NCI-H2171 (cell line): ENCODE measurements at regions not wholly inside any gene's neighbourhood (a gene's known extent, or its start where the extent isn't known, plus 50 kb on each side); places are given as distances from the start of the nearest gene placed in this dataset.

Experiments used
- DNase-seq: peaks from one replicate; lab custom pipeline; 2025; lab: John Stamatoyannopoulos, UW

DNA sequence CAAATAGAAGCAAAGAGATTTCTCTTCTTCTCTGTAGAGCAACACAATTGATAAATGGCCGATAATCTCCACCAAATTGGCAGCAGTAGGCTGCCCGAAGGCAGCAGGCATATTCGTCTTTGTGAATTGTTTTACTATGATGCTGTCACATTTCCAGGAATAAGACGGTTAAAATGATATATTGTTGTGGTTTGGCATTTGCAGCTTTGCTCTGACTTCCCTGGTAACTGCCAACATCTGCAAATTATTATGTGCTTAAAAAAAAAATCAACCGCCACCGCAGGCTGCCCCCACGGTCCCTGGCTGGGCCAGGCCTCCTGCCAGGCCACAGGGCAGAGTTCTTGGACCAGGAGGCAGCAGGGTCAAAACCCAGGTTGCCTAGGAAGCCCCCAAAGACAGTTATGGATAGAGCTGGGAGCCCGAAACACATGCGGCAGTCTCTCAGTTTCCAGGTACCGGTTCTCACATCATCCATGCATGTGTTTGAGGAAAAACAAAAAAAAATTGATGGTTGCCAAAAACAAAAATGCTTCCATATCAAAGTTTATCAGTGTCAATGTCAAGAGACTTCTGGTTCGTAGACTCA is 179.3 kb downstream of the ETS2 start:
- no peak for DNase-seq

DNA sequence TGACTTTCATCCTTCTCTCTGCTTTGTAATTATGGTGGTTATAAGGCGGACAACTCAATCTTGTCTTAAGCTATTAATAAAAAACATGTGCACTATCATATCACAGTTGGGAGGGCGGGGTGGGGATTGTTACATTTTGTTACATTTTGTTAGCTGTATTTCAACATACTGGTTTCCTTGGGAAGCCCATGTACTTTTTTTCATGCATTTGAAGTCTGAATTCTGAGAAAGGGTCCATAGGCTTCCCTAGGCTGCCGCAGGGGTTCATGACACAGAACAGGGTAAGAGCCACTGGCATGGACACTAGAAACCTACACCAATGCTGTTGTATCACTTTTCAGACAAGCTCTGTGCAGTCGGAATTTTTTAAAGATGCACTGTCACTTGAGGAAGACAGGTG is 178.8 kb downstream of the ETS2 start:
- no peak for DNase-seq

DNA sequence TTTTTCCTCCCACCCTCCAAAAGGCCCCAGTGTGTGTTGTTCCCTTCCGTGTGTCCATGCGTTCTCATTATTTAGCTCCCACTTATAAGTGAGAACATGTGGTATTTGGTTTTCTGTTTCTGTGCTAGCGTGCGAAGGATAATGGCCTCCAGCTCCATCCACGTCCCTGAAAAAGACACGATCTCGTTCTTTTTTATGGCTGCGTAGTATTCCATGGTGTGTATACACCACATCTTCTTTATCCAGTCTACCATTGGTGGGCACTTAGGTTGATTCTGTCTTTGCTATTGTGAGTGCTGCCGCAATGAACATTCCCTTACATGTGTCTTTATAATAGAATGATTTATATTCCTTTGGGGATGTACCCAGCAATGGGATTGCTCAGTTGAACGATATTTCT is 177.8 kb downstream of the ETS2 start:
- no peak for DNase-seq

DNA sequence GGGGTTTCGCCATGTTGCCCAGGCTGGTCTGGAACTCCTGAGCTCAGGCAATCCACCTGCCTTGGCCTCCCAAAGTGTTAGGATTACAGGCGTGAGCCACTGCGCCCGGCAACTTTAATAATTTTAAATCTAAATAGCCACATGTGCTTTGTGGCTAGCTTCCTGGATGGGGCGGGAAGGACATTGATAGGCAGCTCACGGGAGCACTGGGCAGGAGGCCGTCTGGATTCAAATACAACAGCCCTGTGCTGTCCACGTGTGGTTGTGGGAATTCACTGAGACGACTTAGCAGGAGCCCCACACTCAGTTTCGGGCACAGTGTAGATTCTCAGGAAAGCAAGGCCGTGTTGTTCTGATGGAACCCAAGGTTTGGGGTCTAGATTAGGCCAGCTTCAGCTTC is 177.1 kb downstream of the ETS2 start:
- DNase-seq, result no peak

DNA sequence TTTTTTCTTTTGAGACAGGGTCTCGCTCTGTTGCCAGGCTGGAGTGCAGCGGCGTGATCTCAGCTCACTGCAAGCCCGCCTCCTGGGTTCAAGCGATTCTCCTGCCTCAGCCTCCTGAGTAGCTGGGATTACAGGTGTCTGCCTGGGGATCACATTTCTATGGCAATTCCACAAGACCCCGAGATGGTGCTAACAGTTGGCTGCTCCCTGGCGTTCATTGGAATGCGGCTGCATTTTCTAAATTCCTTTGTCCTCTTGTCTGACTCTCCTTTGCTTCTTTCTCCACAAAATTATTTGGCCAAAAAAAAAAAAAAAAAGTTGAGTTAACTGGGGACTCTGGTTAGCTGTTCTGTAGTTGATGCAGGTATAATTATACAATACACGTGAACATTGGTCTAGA is 176.4 kb downstream of the ETS2 start:
- no peak for DNase-seq

DNA sequence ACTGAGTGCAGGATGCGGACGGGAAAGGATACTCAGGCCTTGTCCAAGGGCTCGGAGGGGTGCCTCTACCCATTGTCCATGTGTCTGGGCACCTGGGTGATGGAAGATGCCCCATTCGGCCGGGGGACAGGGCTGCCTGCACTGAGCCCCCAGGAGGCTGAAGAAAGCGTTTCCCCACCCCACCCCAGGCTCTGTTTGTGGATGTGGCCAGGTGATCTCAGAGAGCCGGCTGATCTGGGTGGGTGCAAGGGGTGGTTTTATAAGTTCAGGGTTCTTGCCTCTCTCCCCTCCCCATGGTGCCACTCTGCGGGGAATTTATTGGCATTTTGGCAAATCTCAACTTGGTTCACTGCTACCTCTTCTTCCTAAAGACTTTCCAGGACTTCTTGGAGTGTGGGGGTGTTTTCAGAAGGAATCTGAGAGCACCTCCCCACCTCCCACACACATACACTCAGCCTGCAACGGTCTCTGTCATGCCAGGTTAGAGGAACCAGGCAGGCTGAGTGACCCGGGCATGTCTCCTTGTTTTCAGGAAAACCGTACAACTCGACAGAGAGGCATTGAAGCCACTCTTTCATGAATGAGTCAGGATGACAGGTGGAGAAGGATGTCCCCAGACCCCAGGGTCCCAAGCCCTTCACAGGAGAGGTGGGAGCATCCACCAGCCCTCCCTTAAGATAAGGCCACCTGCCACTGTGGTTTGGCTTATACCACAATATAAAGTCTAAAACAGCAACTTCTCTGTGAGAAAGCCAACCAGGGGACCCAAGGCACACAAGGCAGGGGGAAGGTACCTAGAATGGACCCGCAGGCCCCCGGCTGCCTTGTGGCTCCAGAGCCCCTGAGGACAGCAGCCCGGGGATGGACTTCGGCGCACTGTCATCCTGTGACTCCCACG is 174.9 kb downstream of the ETS2 start:
- no peak for DNase-seq

DNA sequence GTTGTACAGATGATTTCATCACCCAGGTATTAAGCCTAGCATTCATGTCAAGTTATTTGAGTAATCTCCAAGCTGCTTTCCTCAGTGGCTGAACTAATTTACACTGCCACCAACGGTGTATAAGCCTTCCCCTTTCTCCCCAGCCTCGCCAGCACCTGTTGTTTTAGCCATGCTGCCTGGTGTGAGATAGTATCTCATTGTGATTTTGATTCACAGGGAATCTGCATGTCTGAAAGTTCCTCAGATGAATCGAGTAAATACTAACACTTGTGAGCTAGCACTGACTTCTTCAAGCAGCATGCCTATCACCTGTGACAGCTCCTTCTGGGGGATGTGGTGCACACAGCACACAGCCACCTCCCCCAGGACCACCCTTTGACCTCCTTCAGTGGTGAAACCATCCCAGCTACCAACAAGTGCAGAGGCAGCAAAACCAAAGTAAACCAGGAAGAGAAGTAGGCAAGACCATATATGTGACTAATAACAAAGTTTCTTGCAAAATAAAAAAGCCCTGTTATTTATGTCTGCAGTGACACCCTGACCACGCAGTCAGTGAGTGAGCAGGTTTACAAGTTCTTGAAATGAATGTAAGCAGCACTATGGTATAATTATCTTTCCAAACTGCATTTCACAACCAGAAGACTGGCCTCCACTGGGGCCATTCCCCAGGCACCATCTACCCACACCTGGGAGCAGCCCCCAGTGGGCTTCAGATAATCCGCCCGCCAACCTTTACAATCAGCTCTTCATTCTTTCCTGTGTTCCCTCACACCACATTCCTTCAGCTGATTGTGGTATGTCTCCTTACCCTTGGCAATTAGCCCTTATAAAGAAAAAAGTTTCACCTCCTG is 173.8 kb downstream of the ETS2 start:
- no peak for DNase-seq

DNA sequence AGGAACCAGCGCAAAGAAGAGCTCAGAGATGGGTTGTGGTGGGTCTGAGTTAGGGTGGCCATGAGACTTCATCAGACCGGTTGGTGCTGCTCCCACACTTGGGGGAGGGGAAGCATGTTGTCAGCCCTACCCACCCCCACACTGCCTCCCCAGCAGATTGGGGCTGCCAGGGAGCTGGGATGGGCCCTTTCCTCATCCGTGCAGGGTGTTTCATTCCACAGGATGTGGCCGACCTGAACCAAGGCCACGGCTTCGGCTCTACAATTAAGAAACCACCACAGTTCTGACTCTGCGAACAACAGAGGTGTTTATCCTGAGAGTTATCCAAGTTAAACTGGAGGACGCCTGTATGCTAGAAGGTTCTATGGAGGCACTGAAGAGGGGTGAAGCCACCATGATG is 171.2 kb downstream of the ETS2 start:
- no peak for DNase-seq

DNA sequence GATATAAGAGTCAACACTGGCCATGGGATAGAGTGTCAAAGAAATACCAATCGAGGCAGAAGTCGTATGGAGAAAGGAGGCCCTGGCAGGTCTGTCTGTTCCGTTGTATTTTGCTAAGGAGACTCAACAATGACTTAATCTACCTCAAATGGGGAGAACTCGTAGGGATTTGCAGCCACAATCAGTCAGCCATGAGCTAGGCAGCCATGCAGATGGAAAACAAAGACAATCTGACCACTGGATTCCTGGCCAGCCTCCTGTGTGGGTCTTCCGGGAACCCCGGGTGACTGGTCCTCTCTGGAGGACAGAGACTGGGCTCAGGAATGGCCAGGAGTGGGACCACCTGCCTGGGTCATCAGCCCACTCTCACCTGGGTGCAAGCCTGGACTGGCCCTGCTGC is 167.8 kb downstream of the ETS2 start:
- DNase-seq, result no peak

DNA sequence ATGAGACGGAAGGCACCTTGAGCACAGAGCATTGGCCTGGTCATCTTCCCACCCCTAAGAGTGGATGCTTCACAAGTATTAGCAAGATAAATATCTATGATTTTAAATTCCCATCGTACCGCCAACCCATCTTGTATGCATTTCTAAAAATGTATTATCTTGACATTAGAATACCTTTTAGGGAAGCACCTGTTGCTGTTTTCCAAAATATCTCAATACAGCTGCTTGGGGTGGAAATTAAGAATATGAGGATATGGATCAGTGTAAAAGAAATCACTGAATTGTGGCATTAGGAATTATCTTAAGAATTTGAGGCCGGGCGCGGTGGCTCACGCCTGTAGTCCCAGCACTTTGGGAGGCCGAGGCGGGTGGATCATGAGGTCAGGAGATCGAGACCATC is 166.3 kb downstream of the ETS2 start:
- no peak for DNase-seq

DNA sequence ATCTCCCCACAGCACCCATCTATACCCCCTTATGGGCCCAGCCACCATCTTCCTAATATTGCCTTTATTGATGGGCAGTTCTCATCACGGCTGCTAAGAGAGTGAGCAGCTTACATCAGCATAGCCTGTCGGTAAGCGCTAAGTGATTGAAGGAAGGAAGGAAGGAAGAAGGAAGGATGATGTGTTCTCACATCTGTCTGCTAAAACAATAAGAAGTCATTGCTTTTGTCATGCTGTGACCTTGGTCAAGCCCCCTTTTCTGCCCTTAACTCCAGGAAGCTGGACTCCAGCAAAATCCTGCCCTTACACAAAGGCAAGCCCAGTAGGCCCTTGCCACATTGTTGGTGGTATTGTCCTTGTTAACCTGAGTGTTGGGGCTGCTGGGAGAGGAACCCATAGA is 165.0 kb downstream of the ETS2 start:
- DNase-seq, result no peak

DNA sequence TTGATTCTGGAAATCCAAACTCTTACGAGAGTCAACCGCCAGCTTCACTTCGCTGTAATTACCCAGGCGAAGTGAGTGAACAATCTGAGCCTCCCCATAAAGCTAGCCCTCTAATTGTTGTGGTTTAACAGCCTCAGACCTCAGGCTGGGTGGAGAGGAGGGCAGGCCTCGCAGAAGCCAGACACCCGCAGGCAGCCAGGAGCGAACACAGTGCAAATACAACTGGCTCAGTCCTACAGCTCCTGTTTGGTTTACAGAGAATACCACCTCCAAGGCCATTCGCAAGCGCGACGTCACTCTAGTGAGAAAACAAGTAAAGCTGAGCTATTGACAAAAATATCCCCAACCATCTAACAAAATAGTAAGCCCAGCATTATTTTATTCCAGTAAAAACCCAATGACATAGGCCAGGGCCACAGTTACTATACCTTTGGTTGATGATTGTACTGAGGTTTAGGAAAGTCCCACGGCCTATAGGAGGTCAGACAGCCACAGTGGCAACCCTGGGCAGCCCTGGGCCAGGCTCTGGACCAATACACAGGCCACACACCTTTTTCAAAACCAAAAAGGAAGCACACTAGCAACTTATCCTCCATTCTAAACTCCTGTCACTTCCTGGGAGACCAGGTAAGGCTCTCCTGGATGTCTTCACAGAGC is 163.3 kb downstream of the ETS2 start:
- no peak for DNase-seq

DNA sequence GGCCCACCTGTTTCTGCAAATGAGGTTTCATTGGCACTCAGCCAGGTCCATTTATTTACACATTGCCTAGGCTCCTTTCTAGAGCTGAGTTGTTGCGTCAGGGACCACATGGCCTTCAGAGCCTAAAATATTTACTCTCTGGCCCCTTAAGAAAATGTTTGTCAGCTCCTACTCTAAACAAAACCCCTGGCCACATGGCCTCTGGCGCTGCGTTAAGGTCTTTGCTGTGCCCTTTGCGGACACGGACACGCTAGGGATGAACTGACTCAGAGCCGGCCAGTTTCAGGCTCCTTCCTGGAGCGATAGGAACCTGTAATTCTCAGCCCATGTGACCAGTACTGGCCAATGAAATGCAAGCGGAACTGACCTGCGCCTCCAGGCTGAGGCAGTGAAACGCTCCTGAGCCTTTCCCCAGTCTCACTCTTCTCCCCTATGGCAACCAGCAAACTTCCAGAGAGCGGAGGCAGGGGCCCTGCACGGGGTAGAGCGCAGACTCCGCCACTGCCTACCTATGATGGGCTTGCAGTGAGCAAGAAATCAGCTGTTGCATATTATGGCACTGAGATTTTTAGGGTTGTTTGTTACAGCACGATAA is 160.3 kb downstream of the ETS2 start:
- DNase-seq, result peak; percentile 40

DNA sequence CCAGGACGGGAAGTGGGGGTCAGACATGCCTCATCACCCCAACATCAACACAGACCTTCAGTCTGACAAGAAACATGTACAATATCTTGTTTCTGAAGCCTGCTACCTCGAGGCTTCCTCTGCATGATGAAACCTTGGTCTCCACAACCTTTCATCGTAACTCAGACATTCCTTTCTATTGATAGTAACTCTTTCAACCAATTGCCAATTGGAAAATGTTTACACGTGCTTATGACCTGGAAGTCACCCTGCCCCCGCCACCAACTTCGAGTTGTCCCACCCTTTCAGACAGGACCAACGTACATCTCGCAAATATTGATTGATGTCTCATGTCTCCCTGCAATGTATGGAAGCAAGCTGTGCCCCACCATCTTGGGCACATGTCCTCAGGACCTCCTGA is 159.5 kb downstream of the ETS2 start:
- no peak for DNase-seq

DNA sequence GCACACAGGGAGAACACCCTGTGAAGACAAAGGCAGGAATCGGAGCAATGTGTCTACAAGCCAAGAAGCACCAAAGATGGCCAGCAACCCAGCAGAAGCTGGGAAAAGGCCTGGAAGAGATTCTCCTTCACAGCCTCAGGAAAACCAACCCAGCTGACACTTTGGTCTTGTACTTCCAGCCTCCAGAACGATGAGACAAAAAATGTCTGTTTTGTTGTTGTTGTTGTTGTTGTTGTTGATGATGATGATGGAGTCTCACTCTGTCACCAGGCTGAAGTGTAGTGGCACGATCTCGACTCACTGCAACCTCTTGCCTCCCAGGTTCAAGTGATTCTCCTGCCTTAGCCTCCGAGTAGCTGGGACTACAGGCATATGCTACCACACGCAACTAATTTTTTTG is 157.3 kb downstream of the ETS2 start:
- DNase-seq, result no peak

DNA sequence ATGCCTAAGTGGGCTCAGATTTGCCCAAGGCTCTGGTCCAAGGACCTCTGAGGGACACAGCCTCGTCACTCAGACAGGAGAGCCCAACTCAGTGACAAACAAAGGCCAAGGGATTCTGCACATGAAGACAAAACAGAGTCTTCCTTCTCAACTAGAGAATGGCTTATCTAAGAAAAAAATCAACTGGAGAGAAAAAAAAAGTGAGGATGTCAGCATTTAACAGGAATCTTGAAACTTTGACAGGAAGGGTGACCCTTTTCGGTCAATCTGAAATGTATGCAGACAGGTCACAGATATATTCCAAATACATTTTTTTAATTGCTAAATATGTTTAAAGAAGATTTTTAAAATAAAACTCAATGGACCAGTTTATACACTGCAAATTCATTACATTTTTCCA is 154.5 kb downstream of the ETS2 start:
- no peak for DNase-seq

DNA sequence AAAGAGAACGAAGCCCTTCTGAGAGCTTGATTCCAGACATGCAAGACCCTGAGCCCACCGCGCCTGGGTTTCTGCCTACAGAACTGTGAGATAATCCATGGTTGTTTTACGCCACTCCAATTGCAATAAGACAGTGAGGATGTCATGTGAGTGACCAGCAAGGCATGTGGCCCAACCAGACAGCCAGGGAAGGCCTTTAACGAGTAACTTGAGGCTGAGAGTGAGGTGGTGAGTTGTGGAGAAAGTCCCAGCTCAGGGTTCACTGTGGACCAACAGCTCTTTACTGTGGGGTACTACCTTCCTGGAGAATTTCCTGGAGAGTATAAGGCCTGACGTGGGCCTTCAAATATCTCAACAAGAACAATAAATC is 153.9 kb downstream of the ETS2 start:
- no peak for DNase-seq

DNA sequence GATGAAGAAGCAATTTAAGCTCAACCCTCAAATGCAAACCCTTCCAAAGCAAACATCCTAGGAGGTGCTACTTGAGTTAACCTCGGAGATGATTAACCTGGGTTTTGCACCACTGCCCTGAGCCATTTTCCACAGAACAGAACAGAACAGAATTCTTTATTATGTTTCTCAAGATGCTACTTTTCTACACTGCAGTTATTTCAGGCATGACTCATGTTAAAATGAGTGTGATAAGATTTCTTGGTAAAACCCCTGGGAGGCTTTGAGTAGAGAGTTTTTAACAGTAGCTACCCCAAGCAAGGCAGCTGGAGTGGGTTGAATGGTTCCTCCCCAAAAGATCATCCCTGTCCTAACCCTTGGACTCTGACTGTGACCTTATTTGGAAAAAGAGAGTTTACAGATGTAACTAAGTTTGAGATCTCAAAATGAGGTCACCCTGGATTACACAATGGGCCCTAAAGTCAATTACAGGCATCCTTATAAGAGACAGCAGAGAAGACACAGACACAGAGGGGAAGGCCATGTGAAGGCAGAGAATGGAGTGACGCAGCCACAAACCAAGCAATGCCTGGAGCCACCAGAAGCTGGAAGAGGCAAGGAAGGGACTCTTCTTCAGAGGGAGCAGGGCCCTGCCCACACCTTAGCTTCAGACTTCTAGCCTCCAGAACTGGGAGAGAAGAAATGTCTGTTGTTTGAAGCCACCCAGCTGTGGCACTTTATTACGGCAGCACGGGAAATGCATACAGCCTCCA is 153.4 kb downstream of the ETS2 start:
- no peak for DNase-seq

DNA sequence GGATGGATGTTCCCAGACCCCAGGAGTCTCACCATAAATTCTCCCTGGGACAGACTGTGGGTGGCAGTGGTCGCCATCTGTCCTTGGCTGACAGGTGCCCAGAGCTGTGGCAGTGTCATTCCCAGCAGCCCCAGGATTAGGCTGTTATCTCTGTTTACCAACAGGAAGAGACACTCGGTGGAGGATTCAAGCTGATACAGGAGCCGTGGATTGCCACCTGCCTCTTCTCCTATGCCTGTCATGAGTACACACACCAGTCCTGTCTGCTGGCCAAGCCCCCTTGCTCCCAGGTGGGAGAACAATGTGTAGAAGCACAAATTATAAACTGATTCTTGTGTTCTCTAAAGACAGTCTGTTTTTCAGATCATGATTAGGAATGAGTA is 152.6 kb downstream of the ETS2 start:
- no peak for DNase-seq

DNA sequence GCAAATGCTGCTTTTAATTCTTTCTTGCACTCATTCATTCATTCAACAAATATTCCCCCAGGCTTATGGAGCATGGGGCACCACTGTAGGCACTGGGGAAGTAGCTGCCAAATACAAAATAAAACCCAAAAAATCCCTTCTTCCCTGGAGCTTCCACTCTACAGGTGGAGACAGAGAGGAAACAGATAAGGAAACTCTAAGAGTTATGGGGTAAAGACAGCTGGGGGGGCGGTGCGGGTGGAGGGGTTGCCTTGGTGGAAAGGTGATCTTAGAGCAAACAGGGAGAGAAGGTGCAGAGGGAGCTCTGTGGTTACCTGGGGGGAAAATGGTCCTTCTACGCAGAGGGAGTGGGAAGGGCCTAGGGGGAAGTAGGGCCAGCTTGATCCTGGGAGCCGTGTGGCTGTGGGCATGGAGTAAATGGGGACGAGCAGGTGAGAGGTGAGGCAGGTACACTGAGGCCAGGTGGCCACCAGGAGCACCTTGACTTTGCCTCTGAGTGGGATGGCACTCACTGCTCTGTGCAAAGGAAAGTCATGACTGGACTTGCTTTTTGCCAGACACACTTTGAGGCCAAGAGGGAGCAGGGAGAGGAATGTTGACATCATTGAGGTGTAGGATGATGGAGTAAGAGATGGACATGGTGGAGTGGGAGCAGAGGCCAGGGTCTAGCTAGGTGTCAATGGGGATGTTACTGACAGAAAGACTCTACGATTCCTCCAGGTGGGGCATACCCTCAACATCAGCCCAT is 152.0 kb downstream of the ETS2 start:
- no peak for DNase-seq
